ENCODE measurements at regions not wholly inside any gene's neighbourhood (a gene's known extent, or its start where the extent isn't known, plus 50 kb on each side); places are given as distances from the start of the nearest gene placed in this dataset.

DNA sequence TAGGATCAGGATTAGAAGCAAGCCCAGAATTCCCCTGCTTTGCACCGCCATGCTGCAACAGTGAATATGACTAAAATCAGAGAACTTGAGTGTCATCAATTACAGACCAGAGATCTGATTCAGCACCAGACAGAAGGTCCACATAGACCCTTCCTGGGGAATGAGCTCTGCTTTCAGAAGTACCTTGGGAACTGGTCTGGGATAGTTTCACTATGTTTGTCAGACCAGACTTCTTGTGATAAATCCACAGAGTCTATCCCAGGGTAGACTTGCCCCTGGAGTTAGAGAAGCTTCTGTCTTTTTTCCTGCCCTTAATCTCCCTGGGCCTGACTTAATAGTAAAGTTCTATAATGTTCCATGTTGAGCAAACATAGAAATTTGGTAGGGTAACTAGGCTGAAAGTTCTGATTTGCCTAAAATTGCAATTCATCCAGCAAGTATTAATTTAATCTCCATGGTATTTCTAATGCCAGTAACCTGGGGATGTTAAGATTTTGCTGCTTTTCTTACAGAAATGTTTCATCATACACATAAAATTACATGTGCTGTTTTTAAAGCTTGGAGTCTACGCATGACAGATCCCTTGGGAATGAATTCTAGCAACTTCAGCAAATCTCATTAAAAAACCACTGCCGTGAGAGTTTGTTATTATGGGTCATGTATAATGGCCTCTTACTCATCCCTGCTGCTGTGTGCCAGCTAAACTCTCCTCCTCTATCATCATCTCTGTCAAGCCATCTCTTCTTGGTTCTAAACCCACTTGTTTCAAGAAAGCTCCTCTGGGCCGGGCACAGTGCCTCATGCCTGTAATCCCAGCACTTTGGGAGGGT, 61.3 kb upstream of the METAP2 start:
- peak; percentile 99 for DNase-seq

DNA sequence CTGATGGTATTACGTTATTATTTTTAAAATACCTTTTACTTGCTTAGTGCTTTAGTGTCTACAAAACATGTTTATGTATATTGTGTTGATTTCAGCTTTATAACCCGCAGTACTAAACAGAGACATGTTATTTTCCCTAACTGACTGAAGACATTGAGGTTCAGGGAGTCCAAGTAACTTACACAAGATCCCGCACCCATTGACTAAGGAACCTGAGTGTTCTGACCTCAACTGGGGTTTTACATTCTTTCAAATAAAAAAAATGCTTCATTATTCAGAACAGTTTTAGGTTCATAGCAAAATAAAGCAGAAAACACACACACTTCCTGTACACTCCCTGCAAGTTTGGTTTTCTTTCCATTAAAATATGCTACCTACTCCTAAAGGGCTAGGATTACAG, 60.4 kb upstream of the METAP2 start:
- peak; percentile 74 for DNase-seq

DNA sequence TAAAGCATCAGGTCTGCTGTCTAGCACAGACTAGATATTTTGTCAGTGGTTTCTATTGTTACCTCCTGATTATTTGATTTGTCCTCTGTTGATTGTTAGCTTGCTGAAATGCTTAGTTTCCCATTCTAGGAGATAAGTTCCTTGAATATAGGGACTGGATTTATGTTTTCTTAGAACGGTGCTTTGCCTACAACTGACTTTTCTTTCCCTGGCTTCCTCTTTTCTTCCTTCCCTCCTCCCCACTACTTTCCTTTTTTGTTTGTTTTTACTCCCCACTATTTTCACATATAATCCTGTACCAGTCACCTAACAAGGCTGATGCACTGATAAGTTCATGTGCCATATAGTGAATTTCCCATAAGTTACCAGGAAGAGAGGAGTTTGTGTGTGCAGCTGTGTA, 58.5 kb upstream of the METAP2 start:
- no peak for DNase-seq

DNA sequence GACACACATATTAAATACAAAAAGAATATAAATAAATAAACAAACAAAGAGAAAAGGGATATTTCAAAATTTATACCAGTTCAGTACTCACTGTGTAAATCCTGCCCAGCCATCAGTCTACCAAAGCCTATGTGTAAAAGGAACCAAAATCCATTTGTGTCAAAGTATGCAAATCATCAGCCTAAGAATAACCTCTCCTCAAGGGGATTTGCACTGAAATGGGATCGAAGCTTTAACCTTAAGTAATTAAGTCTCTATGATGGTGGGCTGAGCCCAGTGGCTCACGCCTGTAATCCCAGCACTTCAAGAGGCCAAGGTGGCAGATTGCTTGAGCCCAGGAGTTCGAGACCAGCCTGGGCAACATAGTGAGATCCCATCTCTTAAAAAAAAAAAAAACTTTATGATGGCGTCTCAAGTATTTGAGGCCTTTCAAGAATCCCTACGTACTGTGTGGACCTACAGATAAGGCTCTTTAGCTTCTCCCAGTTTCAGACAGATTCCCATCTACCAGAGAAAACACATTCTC, 57.8 kb upstream of the METAP2 start:
- no peak for DNase-seq

DNA sequence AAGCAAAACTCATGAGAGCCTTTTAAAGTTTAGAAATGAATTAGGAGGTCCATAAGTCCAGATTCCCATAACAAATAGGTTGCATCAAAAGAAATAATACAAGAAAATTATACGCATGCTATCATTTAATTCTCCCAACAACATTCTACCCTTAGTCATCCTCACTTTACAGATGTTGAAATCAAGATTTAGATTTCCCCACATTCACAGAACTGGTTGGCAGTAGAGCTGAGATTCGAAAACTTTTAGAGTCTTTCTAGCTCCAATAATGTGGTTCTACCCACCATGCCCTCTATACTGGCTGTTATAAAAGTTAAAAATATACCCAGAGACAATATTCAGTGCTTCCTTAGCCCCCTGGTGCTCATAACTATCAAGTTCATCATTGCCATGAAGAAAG, 56.6 kb upstream of the METAP2 start:
- DNase-seq, result no peak

DNA sequence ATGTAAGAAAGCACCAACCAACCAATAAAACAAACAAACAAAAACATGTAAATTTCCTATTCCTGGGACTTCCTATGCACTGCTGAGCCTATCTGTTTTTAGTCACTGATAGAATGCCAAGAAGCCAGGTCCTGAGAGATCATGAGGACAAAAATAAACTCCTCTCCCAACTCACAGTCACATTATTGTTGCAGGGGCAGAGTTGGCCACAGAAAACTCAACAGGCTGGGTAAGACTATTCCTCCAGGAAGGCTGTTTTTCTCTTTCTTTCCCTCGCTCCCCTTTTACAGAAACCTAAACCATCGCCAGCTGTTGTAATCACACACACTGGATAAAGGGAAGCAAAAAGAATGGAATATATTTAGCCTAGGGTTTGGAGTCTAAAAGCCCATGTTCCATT, 55.8 kb upstream of the METAP2 start:
- no peak for DNase-seq
